C4-2B (cell line): ENCODE measurements at regions not wholly inside any gene's neighbourhood (a gene's known extent, or its start where the extent isn't known, plus 50 kb on each side); places are given as distances from the start of the nearest gene placed in this dataset.

Source experiments
- H3K27ac ChIP-seq: fragments of 450-650 bp; 2 replicates; pipeline ENCODE4 v1.5.1; 2017
- ZFX ChIP-seq: fragments of 450-650 bp; IDR thresholded peaks from 2 replicates; pipeline ENCODE4 v1.6.1; 2017
- TF ChIP-seq, protein P1 (sequence below): fragments of 450-650 bp; conservative IDR thresholded peaks from 2 replicates; pipeline ENCODE4 v1.5.1; 2017; ENCODE audit warnings: mild to moderate bottlenecking

GRCh38 chr2:239890206-239890746 lies 134.9 kb downstream of the NDUFA10 start:
- no peak overlapping the region for H3K27ac ChIP-seq
- TF ChIP-seq, protein P1, sequence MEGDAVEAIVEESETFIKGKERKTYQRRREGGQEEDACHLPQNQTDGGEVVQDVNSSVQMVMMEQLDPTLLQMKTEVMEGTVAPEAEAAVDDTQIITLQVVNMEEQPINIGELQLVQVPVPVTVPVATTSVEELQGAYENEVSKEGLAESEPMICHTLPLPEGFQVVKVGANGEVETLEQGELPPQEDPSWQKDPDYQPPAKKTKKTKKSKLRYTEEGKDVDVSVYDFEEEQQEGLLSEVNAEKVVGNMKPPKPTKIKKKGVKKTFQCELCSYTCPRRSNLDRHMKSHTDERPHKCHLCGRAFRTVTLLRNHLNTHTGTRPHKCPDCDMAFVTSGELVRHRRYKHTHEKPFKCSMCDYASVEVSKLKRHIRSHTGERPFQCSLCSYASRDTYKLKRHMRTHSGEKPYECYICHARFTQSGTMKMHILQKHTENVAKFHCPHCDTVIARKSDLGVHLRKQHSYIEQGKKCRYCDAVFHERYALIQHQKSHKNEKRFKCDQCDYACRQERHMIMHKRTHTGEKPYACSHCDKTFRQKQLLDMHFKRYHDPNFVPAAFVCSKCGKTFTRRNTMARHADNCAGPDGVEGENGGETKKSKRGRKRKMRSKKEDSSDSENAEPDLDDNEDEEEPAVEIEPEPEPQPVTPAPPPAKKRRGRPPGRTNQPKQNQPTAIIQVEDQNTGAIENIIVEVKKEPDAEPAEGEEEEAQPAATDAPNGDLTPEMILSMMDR: no peak
- TF ChIP-seq ZFX: no peak

GRCh38 chr2:239889641-239890121 lies 135.5 kb downstream of the NDUFA10 start:
- no peak overlapping the region for H3K27ac ChIP-seq
- TF ChIP-seq ZFX: no peak

GRCh38 chr2:239887604-239888003 lies 137.5 kb downstream of the NDUFA10 start:
- TF ChIP-seq, protein P1: no peak
- H3K27ac ChIP-seq: no peak overlapping the region

DNA sequence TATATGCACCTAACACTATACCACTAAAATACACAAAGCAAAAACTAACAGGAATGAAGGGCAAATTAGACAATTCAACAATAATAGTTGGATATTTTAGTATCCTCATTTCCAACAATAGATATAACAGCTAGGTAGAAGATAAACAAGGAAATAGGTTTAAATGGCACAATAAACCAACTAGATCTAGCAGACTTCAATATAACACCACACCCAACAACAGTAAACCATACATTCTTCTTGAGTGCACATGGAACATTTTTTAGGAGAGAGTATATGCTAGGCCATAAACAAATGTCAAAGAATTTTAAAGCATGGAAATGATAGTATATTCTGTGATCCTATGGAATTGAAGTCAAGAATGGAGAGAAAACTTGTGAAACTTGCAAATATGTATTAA lies 138.4 kb downstream of the NDUFA10 start:
- TF ChIP-seq ZFX: no peak
- TF ChIP-seq, protein P1: no peak
- H3K27ac ChIP-seq: no peak overlapping the region

DNA sequence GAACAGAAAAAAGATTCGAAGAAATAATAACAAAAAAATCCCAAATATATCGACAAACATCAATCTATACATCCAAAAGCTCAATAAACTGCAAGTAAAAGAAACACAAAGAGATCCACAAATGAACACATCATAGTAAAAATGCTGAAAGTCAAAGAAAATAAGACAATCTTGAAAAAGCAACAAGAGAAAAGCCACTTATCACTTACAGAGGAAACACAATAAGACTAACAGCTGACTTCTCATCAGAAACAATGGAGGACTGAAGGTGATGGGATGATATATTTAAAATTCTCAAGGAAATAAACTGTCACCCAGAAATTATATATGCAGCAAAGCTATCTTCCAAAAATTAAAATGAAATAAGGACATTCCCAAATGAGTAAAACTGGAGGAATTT lies 140.3 kb downstream of the NDUFA10 start:
- no peak overlapping the region for H3K27ac ChIP-seq
- TF ChIP-seq, protein P1: no peak

- no peak for TF ChIP-seq ZFX
- TF ChIP-seq, protein P1: no peak
- no peak overlapping the region for H3K27ac ChIP-seq
Observed at GRCh38 chr2:239884051-239884405, 141.1 kb downstream of the NDUFA10 start.

DNA sequence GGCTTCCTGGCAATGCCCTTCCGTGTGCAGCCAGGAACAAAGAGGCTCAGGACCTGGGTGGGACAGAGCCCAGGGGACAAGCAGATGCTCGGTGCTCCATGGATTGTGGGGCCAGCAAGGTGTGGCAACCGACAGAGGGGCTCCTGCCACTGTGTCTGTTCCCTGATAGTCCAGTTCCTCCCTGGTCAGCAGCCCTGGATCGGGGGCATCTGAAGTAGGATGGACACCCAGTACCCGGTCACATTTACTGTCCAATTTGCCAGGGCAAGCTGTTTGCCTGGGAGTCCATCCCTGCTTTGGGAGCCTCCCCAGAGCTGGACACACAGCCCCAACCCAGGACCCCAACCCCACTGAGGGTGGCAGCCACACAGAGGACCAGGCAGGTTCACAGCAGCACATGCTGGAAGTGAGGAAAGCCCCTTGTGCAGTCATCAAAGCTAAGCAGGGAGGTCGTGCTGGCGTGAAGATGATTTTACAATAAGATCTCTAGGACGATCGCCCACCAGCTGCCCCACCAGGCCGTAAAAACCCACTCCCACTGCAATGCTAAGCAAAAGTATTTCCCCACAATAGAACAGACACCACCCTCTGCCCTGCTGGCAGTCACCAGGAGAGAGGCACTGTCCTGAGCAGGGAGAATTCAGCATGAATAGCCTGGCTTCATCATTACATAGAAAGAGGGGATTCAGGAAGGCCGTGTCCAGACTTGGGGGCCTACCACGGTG lies 141.7 kb downstream of the NDUFA10 start:
- no peak for TF ChIP-seq ZFX
- TF ChIP-seq, protein P1: no peak
- H3K27ac ChIP-seq: no peak overlapping the region

DNA sequence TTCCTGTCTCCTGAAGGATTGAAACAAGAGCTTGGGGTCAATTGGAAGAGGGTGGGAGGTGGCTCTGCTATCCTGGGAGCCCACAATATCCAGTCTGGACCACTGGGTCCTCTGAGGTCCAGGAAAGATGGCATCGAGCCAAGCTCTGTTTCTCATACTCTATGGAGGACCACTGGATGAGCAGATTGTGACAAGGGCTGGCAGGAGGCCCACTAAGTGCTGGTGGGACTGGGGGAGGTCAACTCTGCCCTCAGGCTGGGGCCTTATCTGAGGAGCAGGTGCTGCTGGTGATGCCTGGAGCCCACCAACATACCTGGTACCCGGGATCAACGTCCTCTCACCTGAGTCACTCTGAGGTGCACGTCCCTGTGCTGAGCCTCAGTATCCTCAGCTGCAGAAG lies 142.4 kb downstream of the NDUFA10 start:
- no peak overlapping the region for H3K27ac ChIP-seq
- TF ChIP-seq, protein P1: no peak
